ENCODE measurements at regions not wholly inside any gene's neighbourhood (a gene's known extent, or its start where the extent isn't known, plus 50 kb on each side); places are given as distances from the start of the nearest gene placed in this dataset.

GRCh38 chrX:16039834-16040233 is 83.5 kb upstream of the GRPR start:
- Histone ChIP-seq H3K27me3 (no peaks in the 10 kb centered on the region), H3K36me3 (no peaks in the 10 kb centered on the region), H3K4me1 (no peaks in the 10 kb centered on the region), H3K9me3 (no peaks in the 10 kb centered on the region), H3K4me3 (ENCODE audit: low read depth, low read length) (no peak overlapping the region)
- DNase-seq = no peak
- TF ChIP-seq CTCF (IDR thresholded peaks at IDR 0.05; ENCODE audit: low read depth, low read length) = no peak

GRCh38 chrX:16039363-16039762 is 84.0 kb upstream of the GRPR start:
- Histone ChIP-seq H3K4me3 (ENCODE audit: low read depth, low read length) (no peak overlapping the region), H3K36me3 (no peaks in the 10 kb centered on the region), H3K4me1 (no peaks in the 10 kb centered on the region), H3K27me3 (no peaks in the 10 kb centered on the region), H3K9me3 (no peaks in the 10 kb centered on the region)
- no peak for DNase-seq
- no peak for TF ChIP-seq CTCF (IDR thresholded peaks at IDR 0.05; ENCODE audit: low read depth, low read length)

GRCh38 chrX:16033331-16033730 is 90.0 kb upstream of the GRPR start:
- Histone ChIP-seq H3K36me3 (no peaks in the 10 kb centered on the region), H3K27me3 (no peaks in the 10 kb centered on the region), H3K4me1 (no peaks in the 10 kb centered on the region), H3K4me3 (ENCODE audit: low read depth, low read length) (no peak overlapping the region), H3K9me3 (no peaks in the 10 kb centered on the region)
- no peak for DNase-seq
- TF ChIP-seq CTCF (IDR thresholded peaks at IDR 0.05; ENCODE audit: low read depth, low read length) = no peak

GRCh38 chrX:16028576-16028975 is 94.8 kb upstream of the GRPR start:
- Histone ChIP-seq H3K36me3 (no peaks in the 10 kb centered on the region), H3K4me1 (no peaks in the 10 kb centered on the region), H3K9me3 (no peaks in the 10 kb centered on the region), H3K4me3 (ENCODE audit: low read depth, low read length) (no peak overlapping the region), H3K27me3 (no peaks in the 10 kb centered on the region)
- TF ChIP-seq CTCF (IDR thresholded peaks at IDR 0.05; ENCODE audit: low read depth, low read length) = no peak
- no peak for DNase-seq

GRCh38 chrX:16023790-16024734 is 99.3 kb upstream of the GRPR start:
- Histone ChIP-seq H3K4me3 (ENCODE audit: low read depth, low read length) (no peak overlapping the region), H3K36me3 (no peaks in the 10 kb centered on the region), H3K9me3 (no peaks in the 10 kb centered on the region), H3K27me3 (no peaks in the 10 kb centered on the region), H3K4me1 (no peaks in the 10 kb centered on the region)
- no peak for TF ChIP-seq CTCF (IDR thresholded peaks at IDR 0.05; ENCODE audit: low read depth, low read length)
- DNase-seq = no peak

GRCh38 chrX:16022580-16023200 is 100.7 kb upstream of the GRPR start:
- Histone ChIP-seq H3K9me3 (no peaks in the 10 kb centered on the region), H3K4me1 (no peaks in the 10 kb centered on the region), H3K36me3 (no peaks in the 10 kb centered on the region), H3K4me3 (ENCODE audit: low read depth, low read length) (no peak overlapping the region), H3K27me3 (no peaks in the 10 kb centered on the region)
- no peak for DNase-seq
- TF ChIP-seq CTCF (IDR thresholded peaks at IDR 0.05; ENCODE audit: low read depth, low read length) = no peak

All from BE2C (cell line).